ENCODE measurements at regions not wholly inside any gene's neighbourhood (a gene's known extent, or its start where the extent isn't known, plus 50 kb on each side); places are given as distances from the start of the nearest gene placed in this dataset.

DNA sequence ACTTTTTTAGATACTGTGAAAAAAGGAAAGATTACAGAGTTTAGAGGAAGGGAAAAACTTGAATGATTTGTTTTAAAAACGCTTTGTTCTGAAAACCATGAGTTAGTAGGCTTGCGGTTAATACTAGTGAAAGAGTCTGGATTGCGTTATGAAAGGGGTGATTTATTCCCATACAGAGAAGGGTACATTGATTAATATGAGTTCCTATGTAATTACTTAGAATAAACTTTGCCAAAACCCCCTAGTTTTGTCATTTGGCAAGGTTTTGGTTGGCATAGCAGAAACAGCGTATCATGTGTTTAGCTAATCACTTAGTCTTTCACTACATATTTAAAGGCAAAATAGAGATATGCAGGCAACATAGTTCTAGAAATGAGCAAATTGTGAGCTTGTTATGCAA is 91.2 kb upstream of the POT1 start:
- TF ChIP-seq, protein P1, sequence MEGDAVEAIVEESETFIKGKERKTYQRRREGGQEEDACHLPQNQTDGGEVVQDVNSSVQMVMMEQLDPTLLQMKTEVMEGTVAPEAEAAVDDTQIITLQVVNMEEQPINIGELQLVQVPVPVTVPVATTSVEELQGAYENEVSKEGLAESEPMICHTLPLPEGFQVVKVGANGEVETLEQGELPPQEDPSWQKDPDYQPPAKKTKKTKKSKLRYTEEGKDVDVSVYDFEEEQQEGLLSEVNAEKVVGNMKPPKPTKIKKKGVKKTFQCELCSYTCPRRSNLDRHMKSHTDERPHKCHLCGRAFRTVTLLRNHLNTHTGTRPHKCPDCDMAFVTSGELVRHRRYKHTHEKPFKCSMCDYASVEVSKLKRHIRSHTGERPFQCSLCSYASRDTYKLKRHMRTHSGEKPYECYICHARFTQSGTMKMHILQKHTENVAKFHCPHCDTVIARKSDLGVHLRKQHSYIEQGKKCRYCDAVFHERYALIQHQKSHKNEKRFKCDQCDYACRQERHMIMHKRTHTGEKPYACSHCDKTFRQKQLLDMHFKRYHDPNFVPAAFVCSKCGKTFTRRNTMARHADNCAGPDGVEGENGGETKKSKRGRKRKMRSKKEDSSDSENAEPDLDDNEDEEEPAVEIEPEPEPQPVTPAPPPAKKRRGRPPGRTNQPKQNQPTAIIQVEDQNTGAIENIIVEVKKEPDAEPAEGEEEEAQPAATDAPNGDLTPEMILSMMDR (IDR thresholded peaks at IDR 0.05) = no peak
- ATAC-seq = no peak
- intact Hi-C loops (cut with DNase I) = no loop called here

DNA sequence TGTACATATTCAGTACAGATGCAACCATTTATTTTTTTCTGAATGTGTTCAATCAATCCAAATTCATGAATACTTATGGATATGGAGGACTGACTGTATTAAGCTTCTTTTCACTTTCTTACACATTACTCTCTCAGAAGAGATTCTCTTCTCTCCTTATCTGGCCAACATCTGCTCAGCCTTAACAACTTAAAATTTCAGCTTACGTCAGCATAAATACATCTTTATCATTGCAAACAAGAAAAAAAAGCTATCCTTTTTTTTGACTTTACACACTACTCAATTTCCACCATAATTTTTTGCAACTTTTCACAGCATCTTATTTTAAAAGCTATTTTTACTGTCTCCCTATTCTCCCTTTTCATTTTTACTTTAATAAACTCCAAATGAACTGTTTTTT is 80.9 kb upstream of the POT1 start:
- DNase-seq (no peak), ATAC-seq (no peak)
- Histone ChIP-seq H3K9me3 (no peaks in the 10 kb centered on the region), H3K4me3 (no peak overlapping the region), H3K27ac (no peak overlapping the region), H3K4me1 (no peaks in the 10 kb centered on the region), H3K27me3 (no peaks in the 10 kb centered on the region), H3K36me3 (no peaks in the 10 kb centered on the region)
- intact Hi-C loops (cut with DNase I) = no loop called here
- WGBS, 2 donors = 87 to 93% methylated on average over 1 of the region's 1 CpG
- TF ChIP-seq, protein P1 (IDR thresholded peaks at IDR 0.05) = no peak

More for the DNA sequence above, 91.2 kb upstream of the POT1 start:
- no peak overlapping the region for H3K4me3 ChIP-seq
- H3K36me3 ChIP-seq = no peaks in the 10 kb centered on the region
- no peaks in the 10 kb centered on the region for H3K9me3 ChIP-seq
- DNase-seq = no peak
- no peaks in the 10 kb centered on the region for H3K27me3 ChIP-seq
- no peak overlapping the region for H3K27ac ChIP-seq
- H3K4me1 ChIP-seq = no peaks in the 10 kb centered on the region
- 91 to 94% methylated on average over 4 of the region's 4 CpGs for WGBS, 2 donors

DNA sequence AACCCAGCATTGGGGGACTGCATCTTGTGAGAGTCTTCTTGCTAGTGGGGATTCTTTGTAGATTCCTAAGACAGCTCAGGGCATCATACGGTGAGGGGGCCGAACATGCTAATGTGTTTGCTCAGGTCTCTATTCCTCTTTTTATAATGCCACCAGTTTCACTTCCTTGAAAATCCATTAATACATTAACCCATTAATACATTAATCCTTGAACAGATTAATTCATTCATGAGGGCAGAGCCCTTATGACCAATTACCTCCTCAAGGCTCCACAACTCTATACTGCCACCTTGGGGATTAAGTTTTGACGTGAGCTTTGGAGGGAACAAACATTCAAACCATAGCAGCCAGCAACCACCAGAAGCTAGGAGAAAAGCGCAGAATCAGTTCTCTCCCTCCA is 67.2 kb upstream of the POT1 start:
- Histone ChIP-seq H3K4me3 (no peak overlapping the region), H3K4me1 (peaks cover 0 to 4% (median 0%) of the 10 kb centered on the region in 9 donors), H3K27ac (no peak overlapping the region), H3K9me3 (peaks cover 0 to 3% (median 0%) of the 10 kb centered on the region in 11 donors), H3K27me3 (no peaks in the 10 kb centered on the region), H3K36me3 (no peaks in the 10 kb centered on the region)
- intact Hi-C loops (cut with DNase I) = no loop called here
- 74 to 75% methylated on average over 4 of the region's 4 CpGs for WGBS, 2 donors
- no peak for DNase-seq
- ATAC-seq = no peak
- TF ChIP-seq, protein P1 (IDR thresholded peaks at IDR 0.05) = peak in 4 of 9 donors; percentile 28 to 32 (median 30)

DNA sequence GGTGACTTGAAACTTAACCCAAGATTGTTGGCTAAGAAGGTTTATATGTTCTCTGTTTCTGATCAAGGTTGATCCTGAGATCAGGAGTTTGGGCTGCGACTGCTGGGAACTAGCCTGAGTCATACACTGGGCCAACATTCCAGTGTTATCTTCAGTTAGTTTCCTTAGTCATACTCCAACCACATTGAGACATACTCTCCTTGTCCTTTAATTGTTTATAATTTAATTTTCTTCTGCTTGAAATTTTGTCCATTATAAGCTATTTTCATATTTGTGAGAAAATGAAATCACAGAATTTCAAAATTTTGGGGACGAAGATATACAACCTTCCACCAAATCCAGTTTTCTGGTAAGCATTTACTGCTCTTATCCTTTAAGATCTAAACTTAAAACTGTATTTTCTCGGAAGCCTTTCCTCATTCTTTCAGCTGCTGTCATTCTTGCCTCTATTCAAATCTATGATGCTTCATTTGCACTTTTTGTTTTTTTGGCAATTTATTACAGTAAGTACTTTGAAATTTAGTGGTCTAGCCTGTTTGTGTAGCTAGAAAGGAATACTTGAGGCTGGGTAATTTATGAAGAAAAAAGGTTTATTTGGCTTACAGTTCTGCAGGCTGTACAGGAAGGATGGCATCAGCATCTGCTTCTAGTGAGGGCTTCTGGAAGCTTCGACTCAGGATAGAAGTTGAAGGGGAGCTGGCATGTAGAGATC is 63.4 kb upstream of the POT1 start:
- H3K36me3 ChIP-seq = no peaks in the 10 kb centered on the region
- TF ChIP-seq, protein P1 (IDR thresholded peaks at IDR 0.05) = no peak

More for the DNA sequence above, 63.4 kb upstream of the POT1 start:
- Histone ChIP-seq H3K27ac (peak overlapping the region in 1 of 10 donors; percentile 34), H3K4me3 (no peak overlapping the region), H3K27me3 (no peaks in the 10 kb centered on the region), H3K9me3 (peaks cover 0 to 4% (median 0%) of the 10 kb centered on the region in 11 donors), H3K4me1 (peaks cover 0 to 4% (median 0%) of the 10 kb centered on the region in 9 donors)
- ATAC-seq = peak in 1 of 8 donors; percentile 79
- intact Hi-C loops (cut with DNase I) = no loop called here
- no peak for DNase-seq
- WGBS, 2 donors = 63 to 64% methylated on average over 4 of the region's 4 CpGs

Measured in heart right ventricle (tissue), 16 donors.